Panc1 (cell line): ENCODE measurements at regions not wholly inside any gene's neighbourhood (a gene's known extent, or its start where the extent isn't known, plus 50 kb on each side); places are given as distances from the start of the nearest gene placed in this dataset.

Experiments
- CTCF ChIP-seq: fragments of 450-650 bp; IDR thresholded peaks from 2 replicates; pipeline ENCODE4 v1.5.1; 2017; ENCODE audit warnings: mild to moderate bottlenecking
- POLR2AphosphoS5 ChIP-seq: IDR thresholded peaks from 2 replicates; pipeline ENCODE4 v1.6.1; 2012; ENCODE audit warnings: mild to moderate bottlenecking, low read depth, low read length, moderate library complexity
- REST ChIP-seq, 2 experiments: IDR thresholded peaks; 2 replicates each; pipeline ENCODE4 v1.6.1; 2011 to 2012; ENCODE audit warnings: low read depth in 2 of 2, control low read depth in 1 of 2, low read length in 1 of 2, mild to moderate bottlenecking in 1 of 2, moderate library complexity in 1 of 2; ENCODE audit not compliant: insufficient read depth in 1 of 2

DNA sequence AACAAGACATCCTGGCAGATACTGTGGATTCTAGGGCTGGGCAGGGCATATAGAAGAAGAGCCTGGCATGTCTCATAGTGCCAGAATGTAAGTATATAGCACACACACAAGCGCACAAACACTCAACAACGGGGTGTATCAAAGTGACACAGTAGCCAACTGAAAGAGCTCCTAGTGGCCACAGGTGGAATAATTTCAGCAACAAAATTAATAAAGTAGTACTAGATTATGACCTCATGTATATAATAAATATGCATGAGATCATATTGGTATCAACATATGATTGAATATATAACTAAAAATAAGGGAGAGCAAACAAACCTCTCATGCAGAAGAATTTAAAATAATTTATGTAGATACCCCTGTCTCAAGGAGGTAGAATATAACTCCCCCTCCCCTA, 72.4 kb upstream of the CXCL12 start:
- TF ChIP-seq CTCF: peak; percentile 33
- TF ChIP-seq POLR2AphosphoS5: no peak
- TF ChIP-seq REST (IDR thresholded peaks at IDR 0.05; ENCODE audit: insufficient read depth in 1 of 2, low read depth in 2 of 2, low read length in 1 of 2): no peak
